Stimulated activated CD8-positive, alpha-beta memory T cell treated with anti-CD3 and anti-CD28 coated beads, Interleukin-4, amount 100 ng/mL, for 48 hours (primary cell): ENCODE measurements at regions not wholly inside any gene's neighbourhood (a gene's known extent, or its start where the extent isn't known, plus 50 kb on each side); places are given as distances from the start of the nearest gene placed in this dataset.
"Not testable (repeated sequence)": the region's sequence is repeated elsewhere in the genome, so short reads cannot be mapped to it uniquely, and the experiment has no call there.

ENCODE experiments used
- DNase-seq: peaks from one replicate; pipeline ENCODE4 v3.0.0-alpha.2; 2020

GRCh38 chrX:121746105-121746504 is 698.7 kb downstream of the GLUD2 start:
- no peak for DNase-seq

- not testable (repeated sequence) for DNase-seq
Measured at GRCh38 chrX:121753602-121754001, 706.2 kb downstream of the GLUD2 start.

- DNase-seq: no peak
Measured at GRCh38 chrX:121754301-121754700, 706.9 kb downstream of the GLUD2 start.

GRCh38 chrX:121755541-121755940 is 708.1 kb downstream of the GLUD2 start:
- no peak for DNase-seq

DNA sequence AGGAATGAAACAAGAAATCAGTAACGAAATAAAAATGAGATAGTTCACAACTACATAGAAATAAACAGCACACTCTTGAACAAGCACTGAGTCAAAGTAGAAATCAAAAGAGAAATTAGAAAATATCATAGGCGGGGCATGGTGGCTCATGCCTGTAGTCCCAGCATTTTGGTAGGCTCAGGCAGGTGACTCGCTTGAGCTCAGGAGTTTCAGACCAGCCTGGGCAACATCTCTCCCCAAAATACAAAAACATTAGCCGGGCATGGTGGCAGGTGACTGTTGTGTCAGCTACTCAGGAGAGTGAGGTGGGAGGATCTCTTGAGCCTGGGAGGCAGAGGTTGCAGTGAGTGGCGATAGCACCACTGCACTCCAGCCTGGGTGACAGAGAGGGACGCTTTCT is 714.4 kb downstream of the GLUD2 start:
- no peak for DNase-seq

- DNase-seq: no peak
Measured at GRCh38 chrX:121763671-121764070, 716.3 kb downstream of the GLUD2 start.

GRCh38 chrX:121768210-121768609 is 720.8 kb downstream of the GLUD2 start:
- not testable (repeated sequence) for DNase-seq

DNA sequence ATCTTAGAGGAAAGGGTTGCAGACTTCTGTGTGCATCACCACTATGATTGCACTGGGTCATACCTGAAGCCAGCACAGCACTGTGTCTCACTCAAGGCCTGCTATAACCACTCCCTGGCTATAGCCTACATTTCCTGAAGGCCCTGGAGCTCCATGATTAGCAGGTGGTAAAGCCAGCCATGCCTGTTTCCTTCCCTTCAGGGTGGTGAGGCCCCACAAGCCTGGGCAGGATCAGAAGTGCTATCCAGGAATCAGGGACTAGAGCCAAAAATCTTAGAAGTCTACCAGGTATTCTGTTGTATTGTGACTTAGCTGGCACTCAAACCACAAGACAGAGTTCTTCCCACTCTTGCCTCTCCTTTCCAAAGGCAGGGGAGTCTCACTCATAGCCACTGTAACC is 734.6 kb downstream of the GLUD2 start:
- no peak for DNase-seq

DNA sequence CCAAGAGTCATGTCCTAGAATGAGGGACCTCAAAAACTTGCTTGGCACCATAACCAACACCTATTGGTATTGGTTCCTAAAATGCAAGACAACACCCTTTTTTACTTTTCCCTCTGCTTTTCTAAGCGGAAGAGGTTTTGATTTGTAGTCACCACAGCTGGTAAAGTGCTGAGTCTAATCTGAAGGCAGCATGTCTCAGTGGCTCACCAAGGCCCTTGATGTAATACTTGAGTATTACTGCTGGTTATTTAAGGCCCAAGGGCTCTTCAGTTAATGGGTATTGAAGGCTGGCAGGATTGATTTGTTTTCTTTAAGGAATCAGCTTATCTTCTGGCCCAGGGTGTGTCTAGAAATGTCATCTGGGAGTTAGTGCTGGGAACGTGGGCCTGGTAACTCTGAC is 735.1 kb downstream of the GLUD2 start:
- DNase-seq: no peak

DNA sequence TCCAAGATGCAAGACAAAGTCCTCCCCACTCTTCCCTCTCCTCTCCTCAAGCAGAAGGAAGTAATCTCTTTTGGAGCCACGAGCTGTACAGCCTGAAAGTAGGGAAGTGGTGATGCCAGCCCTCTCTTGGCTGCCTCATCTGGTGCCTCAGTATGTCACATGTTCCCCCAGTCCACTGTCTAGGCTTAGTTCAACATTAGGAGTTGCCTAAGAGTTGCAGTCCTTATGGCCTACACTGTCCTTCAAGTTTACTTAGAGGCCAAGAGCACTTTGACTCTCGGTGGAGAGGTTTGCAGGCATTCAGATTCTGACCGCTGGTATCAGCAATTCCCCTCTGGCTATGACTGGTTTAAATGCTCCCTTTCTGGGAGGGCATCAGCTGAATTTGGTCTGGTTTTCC is 735.6 kb downstream of the GLUD2 start:
- DNase-seq: no peak

DNA sequence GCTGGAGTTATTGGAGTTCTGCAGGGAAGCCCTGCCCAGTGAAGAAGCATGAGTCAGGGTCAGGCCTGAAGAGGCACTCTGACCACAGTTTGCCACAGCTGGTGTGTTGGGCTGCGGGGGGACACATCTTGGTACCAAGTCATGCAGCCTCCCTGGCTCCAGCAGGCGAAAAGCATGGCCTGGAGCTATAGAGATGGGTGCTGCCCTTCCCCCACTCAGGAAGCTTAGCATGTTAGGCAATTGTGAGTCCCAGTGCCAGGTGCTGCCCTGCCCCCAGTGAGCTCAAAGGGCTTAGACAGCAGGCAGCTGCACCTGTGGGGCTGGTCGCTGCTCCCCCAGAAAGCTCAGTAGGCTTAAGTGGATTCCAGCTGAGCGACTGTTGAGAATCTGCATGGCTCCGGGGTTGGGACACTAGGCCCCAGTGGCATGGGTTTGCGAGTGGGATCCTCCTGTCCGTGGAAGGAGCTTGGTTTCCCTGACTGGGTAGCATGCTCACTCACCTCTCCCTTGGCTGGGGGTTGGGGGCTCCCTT is 755.5 kb downstream of the GLUD2 start:
- DNase-seq: no peak

- no peak for DNase-seq
Measured at GRCh38 chrX:121823406-121823805, 776.0 kb downstream of the GLUD2 start.

GRCh38 chrX:121831601-121832000 is 784.2 kb downstream of the GLUD2 start:
- DNase-seq: no peak

- no peak for DNase-seq
Measured at GRCh38 chrX:121832446-121832845, 785.0 kb downstream of the GLUD2 start.

- DNase-seq: no peak
Measured at GRCh38 chrX:121836000-121836399, 788.6 kb downstream of the GLUD2 start.

- no peak for DNase-seq
Measured at GRCh38 chrX:121851033-121851432, 803.6 kb downstream of the GLUD2 start.

GRCh38 chrX:121853762-121854613 is 806.6 kb downstream of the GLUD2 start:
- no peak for DNase-seq

GRCh38 chrX:121854614-121854911 is 807.2 kb downstream of the GLUD2 start:
- DNase-seq: no peak

GRCh38 chrX:121858867-121859647 is 811.6 kb downstream of the GLUD2 start:
- DNase-seq: no peak

GRCh38 chrX:121863976-121864375 is 816.6 kb downstream of the GLUD2 start:
- no peak for DNase-seq

- no peak for DNase-seq
Measured at GRCh38 chrX:121864561-121864960, 817.2 kb downstream of the GLUD2 start.

DNA sequence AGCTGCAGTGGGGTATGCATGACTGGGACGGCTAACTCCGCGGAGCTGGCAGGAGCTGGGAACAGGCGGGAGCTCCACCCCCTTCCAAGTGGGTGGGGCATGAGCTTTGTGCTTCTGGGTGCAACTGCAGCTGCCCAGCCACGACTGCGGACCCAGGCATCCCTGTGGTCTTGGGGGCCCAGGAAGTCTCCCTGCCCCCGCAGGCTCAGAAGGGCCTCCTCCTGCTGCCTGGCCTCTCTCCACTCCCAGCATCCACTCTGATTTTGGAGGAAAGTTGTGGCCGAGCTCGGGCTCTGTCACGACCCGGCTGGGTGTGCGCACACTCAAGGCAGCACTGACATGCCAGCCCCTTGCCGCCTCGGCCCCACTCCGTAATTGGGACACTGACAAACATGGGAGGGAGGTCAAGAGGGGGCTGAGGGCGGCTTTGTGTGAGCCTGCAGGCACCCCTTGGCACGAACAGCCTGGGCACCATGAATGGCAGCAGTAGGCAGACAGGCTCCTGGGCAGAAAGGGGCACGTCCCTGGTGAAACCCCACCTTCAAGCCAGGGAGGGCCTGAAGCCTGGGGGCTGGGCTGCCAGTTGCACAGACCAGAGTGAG is 822.6 kb downstream of the GLUD2 start:
- DNase-seq: no peak

DNA sequence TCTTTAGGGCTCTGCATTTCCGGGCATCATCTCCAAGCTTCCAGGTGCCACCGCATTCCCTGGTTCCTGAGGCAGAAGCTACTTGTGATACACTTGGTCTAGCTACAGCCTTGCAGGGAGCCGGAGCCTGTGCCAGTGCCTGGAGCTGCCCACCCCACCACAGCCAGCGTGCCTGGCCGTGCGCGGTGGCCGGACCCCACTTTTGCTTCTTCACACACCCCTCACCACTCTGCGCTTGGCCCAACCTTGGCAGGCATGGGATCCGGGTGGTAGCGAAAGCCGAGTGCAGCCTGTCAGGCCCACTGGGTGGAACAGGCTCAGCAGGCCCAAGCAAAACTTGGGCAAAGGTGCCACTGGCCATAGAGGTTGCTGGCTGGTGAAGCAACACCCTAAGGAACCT is 823.7 kb downstream of the GLUD2 start:
- no peak for DNase-seq

GRCh38 chrX:121876305-121876704 is 828.9 kb downstream of the GLUD2 start:
- no peak for DNase-seq
